WI38 (cell line): ENCODE measurements at regions not wholly inside any gene's neighbourhood (a gene's known extent, or its start where the extent isn't known, plus 50 kb on each side); places are given as distances from the start of the nearest gene placed in this dataset.
"Not testable (repeated sequence)": the region's sequence is repeated elsewhere in the genome, so short reads cannot be mapped to it uniquely, and the experiment has no call there.

ENCODE experiments used
- H3K4me3 ChIP-seq: 2 replicates; pipeline ENCODE4 v1.5.1; 2011; ENCODE audit warnings: low read depth, mild to moderate bottlenecking, control low read depth, low read length
- TF ChIP-seq, protein P1 (sequence below): IDR thresholded peaks from 2 replicates; pipeline ENCODE4 v1.5.1; 2012; ENCODE audit warnings: low read depth, mild to moderate bottlenecking, control low read depth, low read length

GRCh38 chr4:130034876-130035275 is 938.9 kb downstream of the C4orf33 start:
- TF ChIP-seq, protein P1, sequence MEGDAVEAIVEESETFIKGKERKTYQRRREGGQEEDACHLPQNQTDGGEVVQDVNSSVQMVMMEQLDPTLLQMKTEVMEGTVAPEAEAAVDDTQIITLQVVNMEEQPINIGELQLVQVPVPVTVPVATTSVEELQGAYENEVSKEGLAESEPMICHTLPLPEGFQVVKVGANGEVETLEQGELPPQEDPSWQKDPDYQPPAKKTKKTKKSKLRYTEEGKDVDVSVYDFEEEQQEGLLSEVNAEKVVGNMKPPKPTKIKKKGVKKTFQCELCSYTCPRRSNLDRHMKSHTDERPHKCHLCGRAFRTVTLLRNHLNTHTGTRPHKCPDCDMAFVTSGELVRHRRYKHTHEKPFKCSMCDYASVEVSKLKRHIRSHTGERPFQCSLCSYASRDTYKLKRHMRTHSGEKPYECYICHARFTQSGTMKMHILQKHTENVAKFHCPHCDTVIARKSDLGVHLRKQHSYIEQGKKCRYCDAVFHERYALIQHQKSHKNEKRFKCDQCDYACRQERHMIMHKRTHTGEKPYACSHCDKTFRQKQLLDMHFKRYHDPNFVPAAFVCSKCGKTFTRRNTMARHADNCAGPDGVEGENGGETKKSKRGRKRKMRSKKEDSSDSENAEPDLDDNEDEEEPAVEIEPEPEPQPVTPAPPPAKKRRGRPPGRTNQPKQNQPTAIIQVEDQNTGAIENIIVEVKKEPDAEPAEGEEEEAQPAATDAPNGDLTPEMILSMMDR, result no peak
- no peak overlapping the region for H3K4me3 ChIP-seq

GRCh38 chr4:130035391-130035790 is 939.4 kb downstream of the C4orf33 start:
- H3K4me3 ChIP-seq, result no peak overlapping the region
- TF ChIP-seq, protein P1, result no peak

GRCh38 chr4:130037866-130038265 is 941.9 kb downstream of the C4orf33 start:
- H3K4me3 ChIP-seq, result not testable (repeated sequence)

DNA sequence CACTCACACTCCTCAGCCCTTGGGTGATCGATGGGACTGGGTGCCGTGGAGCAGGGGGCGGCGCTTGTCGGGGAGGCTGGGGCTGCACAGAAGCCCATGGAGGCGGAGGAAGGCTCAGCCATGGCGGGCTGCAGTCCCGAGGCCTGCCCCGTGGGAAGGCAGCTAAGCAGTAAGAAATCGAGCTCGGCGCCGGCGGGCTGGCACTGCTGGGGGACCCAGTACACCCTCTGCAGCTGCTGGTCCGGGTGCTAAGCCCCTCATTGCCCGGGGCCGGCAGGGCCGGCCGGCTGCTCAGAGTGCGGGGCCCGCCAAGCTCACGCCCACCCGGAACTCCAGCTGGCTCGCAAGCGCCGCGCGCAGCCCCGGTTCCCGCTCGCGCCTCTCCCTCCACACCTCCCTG is 942.6 kb downstream of the C4orf33 start:
- H3K4me3 ChIP-seq, result not testable (repeated sequence)

DNA sequence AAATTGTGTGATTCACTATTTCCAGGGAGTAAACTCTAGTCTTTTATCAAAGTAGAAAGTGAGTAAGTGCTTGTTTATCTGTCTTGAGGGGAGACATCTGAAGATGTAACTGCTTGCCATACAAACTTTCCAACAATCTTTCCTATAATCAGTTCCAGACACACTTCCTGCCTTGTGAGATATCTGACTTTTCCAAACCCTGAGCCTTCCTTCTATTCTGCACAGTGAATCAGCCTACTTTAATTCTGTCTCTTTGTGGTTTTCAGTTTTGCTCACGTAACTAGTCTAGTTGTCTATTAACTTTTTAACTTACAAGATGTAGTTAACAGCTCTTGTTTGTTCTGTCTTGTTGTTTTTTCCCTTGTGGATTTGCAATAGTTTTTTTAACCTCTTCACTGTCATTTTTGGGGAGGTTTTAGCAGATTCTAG is 947.8 kb downstream of the C4orf33 start:
- TF ChIP-seq, protein P1, result no peak
- H3K4me3 ChIP-seq, result no peak overlapping the region

- H3K4me3 ChIP-seq, result no peak overlapping the region
- TF ChIP-seq, protein P1, result no peak
These were observed 949.0 kb downstream of the C4orf33 start for GRCh38 chr4:130044788-130045531.

DNA sequence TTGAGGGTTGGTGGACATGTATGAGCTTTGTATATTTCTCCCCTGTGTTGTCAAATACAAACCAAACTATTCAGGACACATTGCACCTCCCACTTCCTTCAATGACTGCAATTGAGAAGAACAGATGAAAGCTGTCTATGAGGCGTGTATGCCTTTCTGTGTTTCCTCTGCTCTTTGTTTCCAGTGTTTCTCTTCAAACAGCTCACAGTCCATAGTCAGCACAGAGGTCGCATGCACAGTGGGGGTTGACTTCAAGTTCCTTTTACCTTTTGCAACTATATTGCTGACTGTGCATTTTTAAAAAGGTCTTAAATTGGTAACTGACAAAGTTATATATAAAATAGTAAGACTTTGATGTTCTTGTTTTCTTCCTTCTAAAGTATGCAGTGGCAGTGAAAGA is 957.8 kb downstream of the C4orf33 start:
- TF ChIP-seq, protein P1, result no peak
- H3K4me3 ChIP-seq, result no peak overlapping the region

DNA sequence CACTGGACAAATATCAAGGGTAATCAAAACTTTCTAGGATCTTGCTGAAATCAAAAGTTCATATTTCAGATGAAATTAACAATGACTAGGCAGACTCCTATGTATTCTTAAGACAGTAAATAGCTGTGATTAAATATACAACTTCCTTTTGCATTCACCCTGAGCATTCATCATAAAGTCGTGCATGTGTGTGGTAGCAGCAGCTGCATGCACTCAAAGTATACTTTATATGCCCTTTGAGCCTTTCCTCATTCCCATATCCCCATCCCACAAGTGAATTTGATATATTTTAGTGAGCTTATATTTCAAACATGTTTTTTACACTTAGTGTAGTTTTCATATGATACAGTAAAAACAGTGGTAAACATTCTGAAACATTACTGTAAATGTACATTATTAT is 959.0 kb downstream of the C4orf33 start:
- TF ChIP-seq, protein P1, result no peak
- no peak overlapping the region for H3K4me3 ChIP-seq
